ENCODE measurements at regions not wholly inside any gene's neighbourhood (a gene's known extent, or its start where the extent isn't known, plus 50 kb on each side); places are given as distances from the start of the nearest gene placed in this dataset.

GRCh38 chr3:150235799-150236198 lies 172.3 kb upstream of the TSC22D2 start:
- ATAC-seq = no peak
- CTCF ChIA-PET = interaction anchor here (0.6 kb wide), 1 partner anchor 341 kb away, joined by 3 read pairs; no protein-coding TSS in a partner anchor

More at GRCh38 chr3:150235799-150236198, 172.3 kb upstream of the TSC22D2 start:
- Histone ChIP-seq H3K9ac (ENCODE audit: control insufficient read depth, insufficient read depth, low read length) (no peak overlapping the region), H3K36me3 (ENCODE audit: control insufficient read depth in 2 of 2, insufficient read depth in 2 of 2, low read length in 1 of 2) (no peaks in the 10 kb centered on the region), H4K20me1 (ENCODE audit: control insufficient read depth, insufficient read depth) (no peaks in the 10 kb centered on the region), H3K4me3 (no peak overlapping the region), H3K4me2 (ENCODE audit: control insufficient read depth, insufficient read depth) (no peak overlapping the region), H3K27me3 (replicated peaks in 1 of 2; ENCODE audit: control insufficient read depth in 2 of 2, insufficient read depth in 2 of 2, low read length in 1 of 2) (no peaks in the 10 kb centered on the region), H3K79me2 (ENCODE audit: control insufficient read depth, insufficient read depth, low read length) (no peaks in the 10 kb centered on the region), H3K4me1 (ENCODE audit: control insufficient read depth, insufficient read depth, low read length) (no peaks in the 10 kb centered on the region), H3K27ac (ENCODE audit: control insufficient read depth, insufficient read depth) (no peak overlapping the region), H3K9me3 (replicated peaks; ENCODE audit: control insufficient read depth, insufficient read depth, low read length) (no peaks in the 10 kb centered on the region), H2AFZ (ENCODE audit: control insufficient read depth, low read depth, low read length) (no peak overlapping the region)
- 0% methylated on average over 1 of the region's 1 CpG for WGBS (ENCODE audit: insufficient coverage, insufficient replicate concordance, low lambda C conversion rate, missing lambda C conversion rate)
- ChIA-PET SMC1A (ENCODE audit: uncharacterized antibody, unreplicated experiment) (interaction anchor here (0.6 to 1.4 kb wide), 3 partner anchors 191 to 410 kb away, joined by 3 read pairs; no protein-coding TSS in a partner anchor), POLR2A (no interaction called here), RAD21 (ENCODE audit: unreplicated experiment) (no interaction called here)
- intact Hi-C loops (cut with micrococcal nuclease; ENCODE audit: unreplicated experiment) = no loop called here
- no peak for DNase-seq (ENCODE audit: low read depth, low spot score)
- no TSS peak for BruUV-seq (replicated peaks)
- TF ChIP-seq EP300 (IDR thresholded peaks at IDR 0.05; ENCODE audit: borderline replicate concordance in 1 of 2, control insufficient read depth in 1 of 2, low read depth in 2 of 2, low read length in 2 of 2) (no peak), CBFB (IDR thresholded peaks at IDR 0.05; ENCODE audit: low read depth) (no peak), MEF2B (IDR thresholded peaks at IDR 0.05; ENCODE audit: partially characterized antibody, poor library complexity, severe bottlenecking) (no peak), MTA2 (IDR thresholded peaks at IDR 0.05; ENCODE audit: low read depth) (no peak), HDGF (IDR thresholded peaks at IDR 0.05) (no peak), SUZ12 (IDR thresholded peaks at IDR 0.05; ENCODE audit: unreplicated experiment) (no peak), GATAD2B (conservative IDR thresholded peaks at IDR 0.05; ENCODE audit: low read depth) (no peak), ZBTB33 (IDR thresholded peaks at IDR 0.05) (no peak), BMI1 (IDR thresholded peaks at IDR 0.05; ENCODE audit: borderline replicate concordance) (no peak), TBL1XR1 (IDR thresholded peaks at IDR 0.05; ENCODE audit: low read depth, low read length) (no peak), CUX1 (IDR thresholded peaks at IDR 0.05; ENCODE audit: insufficient replicate concordance, low read depth, low read length) (no peak)
- FAIRE-seq = no peak
- in situ Hi-C loops (cut with MboI) = no loop called here
